GM18508 (cell line): ENCODE measurements at regions not wholly inside any gene's neighbourhood (a gene's known extent, or its start where the extent isn't known, plus 50 kb on each side); places are given as distances from the start of the nearest gene placed in this dataset.
"Not testable (repeated sequence)": the region's sequence is repeated elsewhere in the genome, so short reads cannot be mapped to it uniquely, and the experiment has no call there.

Experiments
- ATAC-seq: cut with Tn5 transposase; IDR thresholded peaks from one replicate; pipeline ENCODE4 v1.9.1; 2021; ENCODE audit warnings: moderate number of reproducible peaks; ENCODE audit not compliant: insufficient read depth, unreplicated experiment

GRCh38 chr14:82740547-82740946 is 1206.9 kb upstream of the SEL1L start:
- ATAC-seq: no peak

- ATAC-seq: no peak
Observed at GRCh38 chr14:82755476-82755875, 1221.8 kb upstream of the SEL1L start.

GRCh38 chr14:82755923-82756322 is 1222.3 kb upstream of the SEL1L start:
- no peak for ATAC-seq

- ATAC-seq: no peak
Observed at GRCh38 chr14:82757776-82758175, 1224.1 kb upstream of the SEL1L start.

GRCh38 chr14:82759656-82760055 is 1226.0 kb upstream of the SEL1L start:
- ATAC-seq: no peak

- ATAC-seq: no peak
Observed at GRCh38 chr14:82766123-82766522, 1232.5 kb upstream of the SEL1L start.

GRCh38 chr14:82766996-82767395 is 1233.3 kb upstream of the SEL1L start:
- no peak for ATAC-seq

GRCh38 chr14:82776958-82777357 is 1243.3 kb upstream of the SEL1L start:
- ATAC-seq: no peak

GRCh38 chr14:82778008-82778590 is 1244.4 kb upstream of the SEL1L start:
- no peak for ATAC-seq

GRCh38 chr14:82778601-82779000 is 1244.9 kb upstream of the SEL1L start:
- no peak for ATAC-seq

GRCh38 chr14:82779301-82779700 is 1245.6 kb upstream of the SEL1L start:
- no peak for ATAC-seq

- no peak for ATAC-seq
Observed at GRCh38 chr14:82785756-82786482, 1252.3 kb upstream of the SEL1L start.

GRCh38 chr14:82786483-82786880 is 1252.8 kb upstream of the SEL1L start:
- ATAC-seq: no peak

GRCh38 chr14:82796086-82796485 is 1262.4 kb upstream of the SEL1L start:
- no peak for ATAC-seq

- no peak for ATAC-seq
Observed at GRCh38 chr14:82798276-82798675, 1264.6 kb upstream of the SEL1L start.

- no peak for ATAC-seq
Observed at GRCh38 chr14:82805892-82806825, 1272.5 kb upstream of the SEL1L start.

GRCh38 chr14:82811246-82811645 is 1277.6 kb upstream of the SEL1L start:
- no peak for ATAC-seq

- ATAC-seq: not testable (repeated sequence)
Observed at GRCh38 chr14:82814339-82814738, 1280.7 kb upstream of the SEL1L start.

GRCh38 chr14:82830596-82830995 is 1296.9 kb upstream of the SEL1L start:
- no peak for ATAC-seq

- ATAC-seq: no peak
Observed at GRCh38 chr14:82836256-82836950, 1302.8 kb upstream of the SEL1L start.
